Amniotic stem cell (primary cell): ENCODE measurements at regions not wholly inside any gene's neighbourhood (a gene's known extent, or its start where the extent isn't known, plus 50 kb on each side); places are given as distances from the start of the nearest gene placed in this dataset.
"Not testable (repeated sequence)": the region's sequence is repeated elsewhere in the genome, so short reads cannot be mapped to it uniquely, and the experiment has no call there.

ENCODE experiments used
- DNase-seq: peaks from one replicate; lab custom pipeline; 2025; lab: John Stamatoyannopoulos, UW

- not testable (repeated sequence) for DNase-seq
Measured at GRCh38 chr6:85750146-85750545, 107.5 kb upstream of the SYNCRIP start.

GRCh38 chr6:85749236-85749635 lies 106.5 kb upstream of the SYNCRIP start:
- DNase-seq: no peak

GRCh38 chr6:85747666-85748065 lies 105.0 kb upstream of the SYNCRIP start:
- DNase-seq: peak; percentile 27

- peak; percentile 17 for DNase-seq
Measured at GRCh38 chr6:85747093-85747492, 104.4 kb upstream of the SYNCRIP start.

- DNase-seq: no peak
Measured at GRCh38 chr6:85744433-85744970, 101.8 kb upstream of the SYNCRIP start.

GRCh38 chr6:85726206-85726605 lies 83.5 kb upstream of the SYNCRIP start:
- no peak for DNase-seq

- no peak for DNase-seq
Measured at GRCh38 chr6:85715797-85716196, 73.1 kb upstream of the SYNCRIP start.

- no peak for DNase-seq
Measured at GRCh38 chr6:85714893-85715530, 72.3 kb upstream of the SYNCRIP start.

GRCh38 chr6:85712346-85712745 lies 69.7 kb upstream of the SYNCRIP start:
- no peak for DNase-seq

GRCh38 chr6:85707515-85708145 lies 64.9 kb upstream of the SYNCRIP start:
- not testable (repeated sequence) for DNase-seq

- DNase-seq: no peak
Measured at GRCh38 chr6:85706272-85706671, 63.6 kb upstream of the SYNCRIP start.

GRCh38 chr6:85705220-85705619 lies 62.5 kb upstream of the SYNCRIP start:
- DNase-seq: no peak

- DNase-seq: no peak
Measured at GRCh38 chr6:85703406-85703805, 60.7 kb upstream of the SYNCRIP start.
